ENCODE measurements at regions not wholly inside any gene's neighbourhood (a gene's known extent, or its start where the extent isn't known, plus 50 kb on each side); places are given as distances from the start of the nearest gene placed in this dataset.

DNA sequence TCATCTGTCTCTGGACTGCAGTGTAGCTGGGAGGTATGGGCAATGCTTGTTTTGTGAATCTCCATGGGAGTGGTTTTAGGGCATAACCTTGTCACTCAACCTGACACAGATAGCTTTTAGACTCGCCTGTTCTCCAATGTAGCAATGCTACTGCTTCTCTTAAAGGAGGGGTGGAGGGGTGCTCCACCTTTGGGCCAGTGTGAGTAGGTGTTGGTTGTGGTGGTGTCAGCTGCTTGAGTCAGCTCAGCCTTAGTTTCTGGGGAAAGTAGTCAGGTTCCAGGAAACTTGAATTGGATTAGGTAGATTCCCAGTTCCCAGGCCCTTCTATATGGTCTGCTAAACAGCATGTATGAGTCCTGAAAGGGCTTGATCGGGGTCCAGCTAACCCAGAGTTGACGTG is 91.1 kb upstream of the PLPPR1 start:
- H3K27ac ChIP-seq (ENCODE audit: control insufficient read depth, insufficient read depth): no peak overlapping the region
- ChIA-PET RAD21 (ENCODE audit: unreplicated experiment) (no interaction called here), POLR2A (no interaction called here), CTCF (no interaction called here), SMC1A (ENCODE audit: uncharacterized antibody, unreplicated experiment) (no interaction called here)
- H3K79me2 ChIP-seq (ENCODE audit: control insufficient read depth, insufficient read depth, low read length): no peaks in the 10 kb centered on the region
- no TSS peak for BruUV-seq (replicated peaks)
- no peak overlapping the region for H3K4me2 ChIP-seq (ENCODE audit: control insufficient read depth, insufficient read depth)
- TF ChIP-seq PAX8 (IDR thresholded peaks at IDR 0.05): no peak
- no peak overlapping the region for H3K9ac ChIP-seq (ENCODE audit: control insufficient read depth, insufficient read depth, low read length)
- H4K20me1 ChIP-seq (ENCODE audit: control insufficient read depth, insufficient read depth): no peaks in the 10 kb centered on the region
- H3K36me3 ChIP-seq (ENCODE audit: control insufficient read depth in 2 of 2, insufficient read depth in 2 of 2, low read length in 1 of 2): no peaks in the 10 kb centered on the region
- H3K9me3 ChIP-seq (replicated peaks; ENCODE audit: control insufficient read depth, insufficient read depth, low read length): no peaks in the 10 kb centered on the region
- FAIRE-seq (no peak), DNase-seq (ENCODE audit: low read depth, low spot score) (no peak), ATAC-seq (no peak)
- H3K4me1 ChIP-seq (ENCODE audit: control insufficient read depth, insufficient read depth, low read length): no peaks in the 10 kb centered on the region
- H2AFZ ChIP-seq (ENCODE audit: control insufficient read depth, low read depth, low read length): no peak overlapping the region
- in situ Hi-C loops (cut with MboI): no loop called here
- intact Hi-C loops (cut with micrococcal nuclease; ENCODE audit: unreplicated experiment): no loop called here
- no peak overlapping the region for H3K4me3 ChIP-seq
- 0% methylated on average over 3 of the region's 3 CpGs for WGBS (ENCODE audit: insufficient coverage, insufficient replicate concordance, low lambda C conversion rate, missing lambda C conversion rate)
- no peaks in the 10 kb centered on the region for H3K27me3 ChIP-seq (replicated peaks in 1 of 2; ENCODE audit: control insufficient read depth in 2 of 2, insufficient read depth in 2 of 2, low read length in 1 of 2)

DNA sequence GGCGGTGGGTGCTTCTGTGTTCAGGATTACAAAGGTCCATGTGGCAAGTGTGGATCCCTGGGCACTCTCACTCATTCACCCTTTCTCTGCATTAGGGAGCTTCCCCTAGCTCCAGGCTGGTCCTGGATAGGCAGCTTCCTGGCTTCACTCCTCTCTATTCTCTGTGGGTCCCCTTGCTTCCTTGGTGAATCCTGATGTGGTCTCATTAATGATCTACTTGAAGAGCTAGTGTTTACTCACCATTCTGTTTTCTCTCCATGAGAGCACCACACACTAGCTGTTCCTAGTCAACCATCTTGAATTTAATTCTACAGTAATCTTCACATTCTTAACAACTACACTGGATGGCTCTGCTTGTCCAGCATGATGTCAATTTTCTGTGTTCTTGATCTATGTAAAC is 90.0 kb upstream of the PLPPR1 start:
- Histone ChIP-seq H3K27ac (ENCODE audit: control insufficient read depth, insufficient read depth) (no peak overlapping the region), H2AFZ (ENCODE audit: control insufficient read depth, low read depth, low read length) (no peak overlapping the region), H3K27me3 (replicated peaks in 1 of 2; ENCODE audit: control insufficient read depth in 2 of 2, insufficient read depth in 2 of 2, low read length in 1 of 2) (no peaks in the 10 kb centered on the region), H3K4me3 (no peak overlapping the region), H3K4me1 (ENCODE audit: control insufficient read depth, insufficient read depth, low read length) (no peaks in the 10 kb centered on the region), H3K36me3 (ENCODE audit: control insufficient read depth in 2 of 2, insufficient read depth in 2 of 2, low read length in 1 of 2) (no peaks in the 10 kb centered on the region), H3K79me2 (ENCODE audit: control insufficient read depth, insufficient read depth, low read length) (no peaks in the 10 kb centered on the region), H3K9me3 (replicated peaks; ENCODE audit: control insufficient read depth, insufficient read depth, low read length) (no peaks in the 10 kb centered on the region), H3K4me2 (ENCODE audit: control insufficient read depth, insufficient read depth) (no peak overlapping the region), H3K9ac (ENCODE audit: control insufficient read depth, insufficient read depth, low read length) (no peak overlapping the region), H4K20me1 (ENCODE audit: control insufficient read depth, insufficient read depth) (no peaks in the 10 kb centered on the region)
- no peak for TF ChIP-seq CHD2 (IDR thresholded peaks at IDR 0.05; ENCODE audit: borderline replicate concordance, low read depth, low read length)
- no peak for TF ChIP-seq PAX8 (IDR thresholded peaks at IDR 0.05)
- TF ChIP-seq, protein P1, sequence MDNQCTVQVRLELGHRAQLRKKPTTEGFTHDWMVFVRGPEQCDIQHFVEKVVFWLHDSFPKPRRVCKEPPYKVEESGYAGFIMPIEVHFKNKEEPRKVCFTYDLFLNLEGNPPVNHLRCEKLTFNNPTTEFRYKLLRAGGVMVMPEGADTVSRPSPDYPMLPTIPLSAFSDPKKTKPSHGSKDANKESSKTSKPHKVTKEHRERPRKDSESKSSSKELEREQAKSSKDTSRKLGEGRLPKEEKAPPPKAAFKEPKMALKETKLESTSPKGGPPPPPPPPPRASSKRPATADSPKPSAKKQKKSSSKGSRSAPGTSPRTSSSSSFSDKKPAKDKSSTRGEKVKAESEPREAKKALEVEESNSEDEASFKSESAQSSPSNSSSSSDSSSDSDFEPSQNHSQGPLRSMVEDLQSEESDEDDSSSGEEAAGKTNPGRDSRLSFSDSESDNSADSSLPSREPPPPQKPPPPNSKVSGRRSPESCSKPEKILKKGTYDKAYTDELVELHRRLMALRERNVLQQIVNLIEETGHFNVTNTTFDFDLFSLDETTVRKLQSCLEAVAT (IDR thresholded peaks at IDR 0.05): no peak
- TF ChIP-seq ASH2L (IDR thresholded peaks at IDR 0.05; ENCODE audit: borderline replicate concordance, low read depth): no peak
- no peak for TF ChIP-seq TCF12 (IDR thresholded peaks at IDR 0.05; ENCODE audit: low read depth, low read length)
- no peak for TF ChIP-seq EED (IDR thresholded peaks at IDR 0.05; ENCODE audit: low read depth)
- TF ChIP-seq YBX1 (IDR thresholded peaks at IDR 0.05): no peak
- no peak for TF ChIP-seq MEF2A (IDR thresholded peaks at IDR 0.05; ENCODE audit: insufficient read depth, low read depth, low read length)
- no peak for TF ChIP-seq SREBF1 (IDR thresholded peaks at IDR 0.05; ENCODE audit: low read length)
- POLR2A ChIA-PET: no interaction called here
- DNase-seq (ENCODE audit: low read depth, low spot score) (no peak), FAIRE-seq (no peak), ATAC-seq (no peak)
- in situ Hi-C loops (cut with MboI) (no loop called here), intact Hi-C loops (cut with micrococcal nuclease; ENCODE audit: unreplicated experiment) (no loop called here)
- SMC1A ChIA-PET (ENCODE audit: uncharacterized antibody, unreplicated experiment): no interaction called here
- WGBS (ENCODE audit: insufficient coverage, insufficient replicate concordance, low lambda C conversion rate, missing lambda C conversion rate): 22% methylated on average over 1 of the region's 1 CpG
- no TSS peak for BruUV-seq (replicated peaks)
- CTCF ChIA-PET: no interaction called here
- RAD21 ChIA-PET (ENCODE audit: unreplicated experiment): no interaction called here
